Neural progenitor cell (in vitro differentiated cells): ENCODE measurements at regions not wholly inside any gene's neighbourhood (a gene's known extent, or its start where the extent isn't known, plus 50 kb on each side); places are given as distances from the start of the nearest gene placed in this dataset.

Experiments used
- CTCF ChIP-seq: fragments of 200-600 bp; sonication (generic); IDR thresholded peaks from 2 replicates; pipeline ENCODE4 v1.5.1; 2017; ENCODE audit warnings: antibody characterized with exemption, mild to moderate bottlenecking
- EZH2phosphoT487 ChIP-seq: fragments of 200-600 bp; sonication (generic); IDR thresholded peaks from 2 replicates; pipeline ENCODE4 v1.6.1; 2017; ENCODE audit warnings: antibody characterized with exemption

- TF ChIP-seq CTCF (no peak), EZH2phosphoT487 (no peak)
Observed at GRCh38 chr18:78918707-78919106, 60.9 kb upstream of the SALL3 start.
